ENCODE measurements at regions not wholly inside any gene's neighbourhood (a gene's known extent, or its start where the extent isn't known, plus 50 kb on each side); places are given as distances from the start of the nearest gene placed in this dataset.

DNA sequence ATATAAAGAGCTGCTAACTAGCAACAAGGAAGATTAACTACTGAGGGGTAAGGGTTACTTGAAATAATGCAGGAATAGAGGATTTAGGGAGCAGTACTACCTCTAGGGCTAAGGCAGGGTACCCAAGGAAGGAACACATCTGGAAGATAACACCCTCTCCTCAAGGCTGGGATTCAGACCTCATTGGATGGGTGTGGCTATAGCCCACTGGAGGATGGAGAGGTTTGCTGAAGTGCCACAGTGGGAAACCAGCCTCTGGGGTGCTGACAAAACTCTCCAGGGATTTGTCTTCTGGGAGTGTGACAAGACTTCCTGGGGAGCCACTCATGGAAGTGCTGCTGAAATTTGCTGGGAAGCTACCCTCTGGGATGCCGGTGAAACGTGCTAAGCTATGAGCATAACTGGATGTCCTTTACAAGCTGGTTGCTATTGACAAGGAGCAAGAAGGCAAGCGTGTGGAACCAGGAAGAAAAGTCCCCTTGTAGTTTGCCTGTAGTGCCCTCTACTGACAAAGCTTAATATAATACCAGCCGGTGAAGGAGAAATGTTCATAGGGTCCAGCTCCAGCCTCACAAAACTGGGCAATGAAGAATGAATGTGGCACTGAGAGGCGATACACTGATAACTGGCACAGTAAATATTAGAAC is 122.8 kb upstream of the USP24 start:
- TF ChIP-seq, protein P1, sequence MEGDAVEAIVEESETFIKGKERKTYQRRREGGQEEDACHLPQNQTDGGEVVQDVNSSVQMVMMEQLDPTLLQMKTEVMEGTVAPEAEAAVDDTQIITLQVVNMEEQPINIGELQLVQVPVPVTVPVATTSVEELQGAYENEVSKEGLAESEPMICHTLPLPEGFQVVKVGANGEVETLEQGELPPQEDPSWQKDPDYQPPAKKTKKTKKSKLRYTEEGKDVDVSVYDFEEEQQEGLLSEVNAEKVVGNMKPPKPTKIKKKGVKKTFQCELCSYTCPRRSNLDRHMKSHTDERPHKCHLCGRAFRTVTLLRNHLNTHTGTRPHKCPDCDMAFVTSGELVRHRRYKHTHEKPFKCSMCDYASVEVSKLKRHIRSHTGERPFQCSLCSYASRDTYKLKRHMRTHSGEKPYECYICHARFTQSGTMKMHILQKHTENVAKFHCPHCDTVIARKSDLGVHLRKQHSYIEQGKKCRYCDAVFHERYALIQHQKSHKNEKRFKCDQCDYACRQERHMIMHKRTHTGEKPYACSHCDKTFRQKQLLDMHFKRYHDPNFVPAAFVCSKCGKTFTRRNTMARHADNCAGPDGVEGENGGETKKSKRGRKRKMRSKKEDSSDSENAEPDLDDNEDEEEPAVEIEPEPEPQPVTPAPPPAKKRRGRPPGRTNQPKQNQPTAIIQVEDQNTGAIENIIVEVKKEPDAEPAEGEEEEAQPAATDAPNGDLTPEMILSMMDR (conservative IDR thresholded peaks at IDR 0.05; ENCODE audit: low read depth, low read length), result peak; percentile 72
- TF ChIP-seq EZH2 (IDR thresholded peaks at IDR 0.05; ENCODE audit: low read length, unreplicated experiment), result no peak
